ENCODE measurements at regions not wholly inside any gene's neighbourhood (a gene's known extent, or its start where the extent isn't known, plus 50 kb on each side); places are given as distances from the start of the nearest gene placed in this dataset.

DNA sequence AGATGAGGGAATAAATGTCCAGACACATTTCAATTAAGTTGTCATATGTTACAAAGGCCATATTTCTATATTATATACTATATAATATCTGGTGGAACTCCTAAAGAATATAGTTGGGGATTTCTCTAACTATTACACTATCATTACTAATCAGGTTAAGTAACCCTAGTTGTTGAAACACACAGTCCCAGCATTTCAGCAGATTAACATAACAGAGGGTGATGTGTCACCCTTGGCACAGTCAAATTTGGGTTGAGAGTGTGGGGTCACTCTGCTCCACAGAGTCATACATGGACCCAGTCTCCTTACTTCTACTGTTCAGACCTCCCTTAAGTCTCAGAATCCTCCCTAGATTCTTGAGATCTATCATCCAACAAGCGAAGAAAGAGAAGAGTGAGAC is 496.4 kb upstream of the MDFIC2 start:
- in situ Hi-C loops (cut with HindIII; ENCODE audit: low sequenced_read_pairs), result no loop called here
- no peak for DNase-seq (ENCODE audit: low read depth, low spot score)
- TF ChIP-seq, protein P1, sequence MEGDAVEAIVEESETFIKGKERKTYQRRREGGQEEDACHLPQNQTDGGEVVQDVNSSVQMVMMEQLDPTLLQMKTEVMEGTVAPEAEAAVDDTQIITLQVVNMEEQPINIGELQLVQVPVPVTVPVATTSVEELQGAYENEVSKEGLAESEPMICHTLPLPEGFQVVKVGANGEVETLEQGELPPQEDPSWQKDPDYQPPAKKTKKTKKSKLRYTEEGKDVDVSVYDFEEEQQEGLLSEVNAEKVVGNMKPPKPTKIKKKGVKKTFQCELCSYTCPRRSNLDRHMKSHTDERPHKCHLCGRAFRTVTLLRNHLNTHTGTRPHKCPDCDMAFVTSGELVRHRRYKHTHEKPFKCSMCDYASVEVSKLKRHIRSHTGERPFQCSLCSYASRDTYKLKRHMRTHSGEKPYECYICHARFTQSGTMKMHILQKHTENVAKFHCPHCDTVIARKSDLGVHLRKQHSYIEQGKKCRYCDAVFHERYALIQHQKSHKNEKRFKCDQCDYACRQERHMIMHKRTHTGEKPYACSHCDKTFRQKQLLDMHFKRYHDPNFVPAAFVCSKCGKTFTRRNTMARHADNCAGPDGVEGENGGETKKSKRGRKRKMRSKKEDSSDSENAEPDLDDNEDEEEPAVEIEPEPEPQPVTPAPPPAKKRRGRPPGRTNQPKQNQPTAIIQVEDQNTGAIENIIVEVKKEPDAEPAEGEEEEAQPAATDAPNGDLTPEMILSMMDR (IDR thresholded peaks at IDR 0.05; ENCODE audit: low read depth, low read length), result no peak
- H3K4me3 ChIP-seq (ENCODE audit: low read depth, low read length), result no peak overlapping the region

DNA sequence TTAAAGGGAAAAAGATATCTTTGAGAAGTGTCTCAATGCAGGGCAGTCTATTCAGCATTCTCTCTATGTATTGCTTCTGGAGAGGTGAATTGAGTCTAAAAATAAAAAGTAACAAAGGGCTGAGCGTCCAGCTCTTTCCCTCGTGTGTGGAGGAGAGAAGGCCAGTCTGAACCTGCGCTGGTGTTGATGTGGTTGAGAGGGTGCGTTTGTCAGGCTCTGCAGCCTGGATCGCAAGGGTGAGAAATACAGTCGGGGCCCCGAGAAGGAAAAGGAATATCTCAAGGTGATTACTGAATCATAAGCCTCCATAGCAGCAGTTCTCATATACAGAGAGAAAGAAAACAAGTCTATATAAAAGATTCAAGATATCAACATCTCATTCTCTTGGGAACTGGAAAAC is 494.1 kb upstream of the MDFIC2 start:
- TF ChIP-seq, protein P1 (IDR thresholded peaks at IDR 0.05; ENCODE audit: low read depth, low read length), result no peak
- in situ Hi-C loops (cut with HindIII; ENCODE audit: low sequenced_read_pairs), result no loop called here
- no peak for DNase-seq (ENCODE audit: low read depth, low spot score)
- no peak overlapping the region for H3K4me3 ChIP-seq (ENCODE audit: low read depth, low read length)

DNA sequence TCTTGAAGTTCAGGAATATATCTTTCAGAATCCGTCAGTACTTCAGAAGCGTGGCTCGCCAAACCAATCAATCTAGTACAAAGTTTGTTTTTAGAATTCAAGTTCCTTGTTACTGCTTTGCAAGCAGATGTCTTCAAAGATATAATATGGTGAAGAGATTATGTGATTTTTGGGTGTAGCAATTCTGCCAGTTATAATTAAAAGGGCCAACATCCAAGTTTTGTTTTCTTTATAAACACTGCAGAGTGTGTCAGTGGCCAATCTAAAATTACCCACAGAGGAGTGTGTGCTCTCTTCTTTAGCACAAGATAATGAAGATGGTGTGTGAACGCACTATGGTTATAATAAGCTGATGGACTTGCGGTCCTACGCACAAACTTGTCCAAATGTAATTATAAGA is 493.6 kb upstream of the MDFIC2 start:
- in situ Hi-C loops (cut with HindIII; ENCODE audit: low sequenced_read_pairs), result no loop called here
- DNase-seq (ENCODE audit: low read depth, low spot score), result no peak
- TF ChIP-seq, protein P1 (IDR thresholded peaks at IDR 0.05; ENCODE audit: low read depth, low read length), result no peak
- H3K4me3 ChIP-seq (ENCODE audit: low read depth, low read length), result no peak overlapping the region

DNA sequence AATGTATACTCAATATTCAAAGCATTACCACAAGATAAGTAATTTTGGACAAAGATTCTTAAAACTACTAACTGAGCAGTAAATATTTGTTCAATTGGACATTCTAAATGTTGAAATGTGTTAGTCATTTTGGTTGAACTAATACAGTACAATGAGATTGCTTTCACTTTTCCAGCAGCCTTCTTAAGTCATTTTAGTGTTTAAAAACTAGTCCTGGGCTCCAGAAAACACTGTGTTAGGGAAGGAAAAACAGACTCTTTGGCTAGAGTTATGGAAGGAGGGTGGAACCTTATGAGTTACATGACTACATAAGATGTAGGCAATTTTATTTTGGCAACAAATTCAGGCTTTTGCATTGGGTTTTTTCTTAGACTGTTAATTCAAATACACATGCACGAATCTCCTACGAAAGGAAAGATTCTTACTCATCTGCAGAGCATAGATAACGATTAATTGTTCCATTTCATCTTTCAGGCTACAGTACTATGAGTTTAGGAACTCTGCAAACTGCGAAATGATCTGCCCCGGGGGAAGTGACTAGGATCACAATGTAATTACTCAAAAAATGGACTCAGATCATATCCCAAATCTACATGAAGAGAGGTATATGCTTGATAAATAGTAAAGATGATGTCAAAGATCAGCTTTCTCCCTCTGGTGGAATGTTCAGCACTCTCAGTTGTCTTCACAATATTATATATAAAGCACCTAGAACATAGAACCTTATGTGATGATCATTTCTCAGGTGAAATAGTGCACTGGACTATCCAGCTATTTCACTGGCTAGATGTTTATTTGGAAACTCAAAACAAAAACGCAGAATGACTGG is 492.8 kb upstream of the MDFIC2 start:
- no peak overlapping the region for H3K4me3 ChIP-seq (ENCODE audit: low read depth, low read length)
- in situ Hi-C loops (cut with HindIII; ENCODE audit: low sequenced_read_pairs), result no loop called here
- TF ChIP-seq, protein P1 (IDR thresholded peaks at IDR 0.05; ENCODE audit: low read depth, low read length), result no peak
- peak; percentile 51 for DNase-seq (ENCODE audit: low read depth, low spot score)

DNA sequence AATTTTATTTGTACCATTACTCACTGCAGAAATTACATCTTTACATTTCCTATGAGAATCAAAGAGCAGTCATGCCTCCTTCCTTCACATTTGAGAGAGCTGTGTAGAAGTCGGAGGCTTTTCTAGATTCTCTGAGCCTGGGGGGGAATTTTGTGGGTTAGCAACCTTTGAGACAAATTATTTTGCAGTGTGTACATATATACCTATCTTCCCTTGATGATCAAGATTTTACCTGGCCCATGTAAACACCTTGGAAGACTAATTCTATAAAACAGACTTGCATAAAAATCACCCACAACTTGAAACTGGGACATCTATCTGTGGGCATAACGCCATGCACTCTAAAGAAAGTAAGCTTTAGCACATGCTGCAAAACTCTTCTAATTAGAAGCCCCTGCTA is 491.5 kb upstream of the MDFIC2 start:
- in situ Hi-C loops (cut with HindIII; ENCODE audit: low sequenced_read_pairs), result no loop called here
- TF ChIP-seq, protein P1 (IDR thresholded peaks at IDR 0.05; ENCODE audit: low read depth, low read length), result no peak
- DNase-seq (ENCODE audit: low read depth, low spot score), result no peak
- no peak overlapping the region for H3K4me3 ChIP-seq (ENCODE audit: low read depth, low read length)

DNA sequence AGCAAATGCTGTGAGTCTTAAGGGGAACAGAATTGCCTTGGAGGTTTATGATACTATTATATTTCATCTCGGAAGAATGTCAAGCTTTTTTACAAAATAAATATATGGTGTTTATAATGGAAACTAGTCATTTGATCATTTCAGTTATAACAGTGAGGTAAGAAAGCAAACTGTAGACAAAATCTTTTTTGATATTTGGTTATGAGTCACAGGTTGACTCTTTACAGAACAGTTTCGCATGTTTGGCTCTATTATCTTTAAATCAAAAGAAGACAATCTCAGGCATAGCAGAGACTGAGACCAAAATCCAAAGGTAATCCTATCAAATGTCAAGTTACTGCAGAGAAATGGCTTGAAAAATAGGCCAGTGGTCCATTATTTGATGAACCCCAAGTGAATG is 490.9 kb upstream of the MDFIC2 start:
- no peak for DNase-seq (ENCODE audit: low read depth, low spot score)
- TF ChIP-seq, protein P1 (IDR thresholded peaks at IDR 0.05; ENCODE audit: low read depth, low read length), result no peak
- H3K4me3 ChIP-seq (ENCODE audit: low read depth, low read length), result no peak overlapping the region
- in situ Hi-C loops (cut with HindIII; ENCODE audit: low sequenced_read_pairs), result no loop called here

Measured in astrocyte of the spinal cord (primary cell).